CD14-positive monocyte (primary cell): ENCODE measurements at regions not wholly inside any gene's neighbourhood (a gene's known extent, or its start where the extent isn't known, plus 50 kb on each side); places are given as distances from the start of the nearest gene placed in this dataset.
A peak's percentile ranks its signal among the peaks of the same experiment; 100 is the strongest.

ENCODE experiments used
- DNase-seq, 3 donors: peaks; one replicate each; pipeline ENCODE4 v3.0.0-alpha.2; 2011 to 2022
- H2AFZ ChIP-seq: 2 replicates; pipeline ENCODE4 v1.6.0; 2012; ENCODE audit warnings: mild to moderate bottlenecking, low read depth, low read length, inconsistent platforms; ENCODE audit not compliant: insufficient read depth, poor library complexity, severe bottlenecking
- H3K27ac ChIP-seq, 2 donors: 1 replicate in 1 of 2; 2 replicates in 1 of 2; pipeline ENCODE4 v1.5.1; 2012 to 2013; ENCODE audit warnings: low read length in 2 of 2, control low read depth in 1 of 2, inconsistent platforms in 1 of 2, low read depth in 1 of 2, mild to moderate bottlenecking in 1 of 2
- H3K27me3 ChIP-seq, 2 donors: one replicate each; pipeline versions ENCODE4 v1.6.0 to v1.6.1; 2011 to 2013; ENCODE audit warnings: low read length in 2 of 2; ENCODE audit not compliant: control insufficient read depth in 2 of 2, insufficient read depth in 2 of 2
- H3K36me3 ChIP-seq, 2 donors: replicated peaks in 1 of 2; 1 replicate in 1 of 2; 2 replicates in 1 of 2; pipeline versions ENCODE4 v1.5.1 to v1.6.1; 2012 to 2013; ENCODE audit warnings: low read length in 2 of 2, control low read depth in 1 of 2, inconsistent platforms in 1 of 2, mild to moderate bottlenecking in 1 of 2; ENCODE audit not compliant: insufficient read depth in 2 of 2, control insufficient read depth in 1 of 2
- H3K4me1 ChIP-seq, 2 donors: 1 replicate in 1 of 2; 2 replicates in 1 of 2; pipeline versions ENCODE4 v1.5.1 to v1.6.1; 2012 to 2013; ENCODE audit warnings: low read length in 2 of 2, control low read depth in 1 of 2, inconsistent platforms in 1 of 2, mild to moderate bottlenecking in 1 of 2, moderate library complexity in 1 of 2; ENCODE audit not compliant: insufficient read depth in 2 of 2, control insufficient read depth in 1 of 2
- H3K4me2 ChIP-seq: replicated peaks from 2 replicates; pipeline ENCODE3; 2012; ENCODE audit warnings: low read length, moderate library complexity, mild to moderate bottlenecking; ENCODE audit not compliant: poor library complexity, severe bottlenecking; ENCODE audit errors: extremely low read depth
- H3K4me3 ChIP-seq, 3 experiments: fragments of 200-600 bp in 1 of 3; sonication (generic) in 1 of 3; replicated peaks in 1 of 3; 1 replicate in 2 of 3; 2 replicates in 1 of 3; pipeline ENCODE4 v1.5.1; 2011 to 2013; ENCODE audit warnings: low read length in 3 of 3, mild to moderate bottlenecking in 3 of 3, control low read depth in 2 of 3, low read depth in 2 of 3, inconsistent platforms in 1 of 3, moderate library complexity in 1 of 3
- H3K79me2 ChIP-seq: 2 replicates; pipeline ENCODE4 v1.6.0; 2012; ENCODE audit warnings: mild to moderate bottlenecking, control low read depth, inconsistent platforms, low read length, moderate library complexity; ENCODE audit not compliant: insufficient read depth
- H3K9ac ChIP-seq: 2 replicates; pipeline ENCODE4 v1.6.0; 2017; ENCODE audit warnings: low read length, mild to moderate bottlenecking; ENCODE audit not compliant: insufficient read depth, poor library complexity, severe bottlenecking
- H3K9me3 ChIP-seq, 2 donors: replicated peaks in 1 of 2; 1 replicate in 1 of 2; 2 replicates in 1 of 2; pipeline versions ENCODE4 v1.5.1 to v1.6.1; 2012 to 2013; ENCODE audit warnings: low read length in 2 of 2, control low read depth in 1 of 2; ENCODE audit not compliant: control insufficient read depth in 1 of 2, insufficient read depth in 1 of 2
- H4K20me1 ChIP-seq: 2 replicates; pipeline ENCODE4 v1.6.0; 2012; ENCODE audit warnings: mild to moderate bottlenecking, low read length, control low read depth, moderate library complexity; ENCODE audit not compliant: insufficient read depth
- H3K27ac Mint-ChIP-seq, 7 donors: one replicate each; pipeline ENCODE4 v1.8.0; 2020; ENCODE audit warnings: mild to moderate bottlenecking in 7 of 7, mixed read lengths in 7 of 7, moderate library complexity in 6 of 7, inconsistent platforms in 2 of 7
- H3K27me3 Mint-ChIP-seq, 3 donors: one replicate each; pipeline ENCODE4 v1.8.0; 2021 to 2022; ENCODE audit warnings: low read depth in 3 of 3, mild to moderate bottlenecking in 3 of 3, mixed read lengths in 3 of 3, moderate library complexity in 3 of 3, inconsistent platforms in 1 of 3
- H3K36me3 Mint-ChIP-seq, 2 donors: one replicate each; pipeline ENCODE4 v1.8.0; 2020; ENCODE audit warnings: mixed read lengths in 2 of 2, inconsistent platforms in 1 of 2, mild to moderate bottlenecking in 1 of 2
- H3K4me1 Mint-ChIP-seq: one replicate; pipeline ENCODE4 v1.8.0; 2020; ENCODE audit warnings: mild to moderate bottlenecking, mixed read lengths
- H3K4me3 Mint-ChIP-seq, 2 donors: one replicate each; pipeline ENCODE4 v1.8.0; 2020; ENCODE audit warnings: mild to moderate bottlenecking in 2 of 2, mixed read lengths in 2 of 2, moderate library complexity in 1 of 2
- H3K9me3 Mint-ChIP-seq, 7 donors: one replicate each; pipeline ENCODE4 v1.8.0; 2020 to 2022; ENCODE audit warnings: mixed read lengths in 7 of 7, mild to moderate bottlenecking in 6 of 7, moderate library complexity in 6 of 7, inconsistent platforms in 2 of 7
- WGBS: methylation state at CpG from one replicate; pipeline ENCODE4 v1.1.5; 2013; ENCODE audit warnings: missing lambda C conversion rate; ENCODE audit not compliant: insufficient coverage; 5-methylcytosine and 5-hydroxymethylcytosine counted together
- intact Hi-C, 2 donors: fragments of 100-400 bp; cut with micrococcal nuclease; formaldehyde crosslinking; loops; one replicate each; pipeline versions ENCODE4 v1.15.0 to v1.15.1; 2023
- TF ChIP-seq, protein P1 (sequence below): fragments of 200-600 bp; IDR thresholded peaks from one replicate; pipeline ENCODE4 v1.8.0; 2022; ENCODE audit warnings: antibody characterized with exemption, mild to moderate bottlenecking

- H4K20me1 ChIP-seq, result no peaks in the 10 kb centered on the region
- no peaks in the 10 kb centered on the region for H3K27me3 ChIP-seq
- TF ChIP-seq, protein P1, sequence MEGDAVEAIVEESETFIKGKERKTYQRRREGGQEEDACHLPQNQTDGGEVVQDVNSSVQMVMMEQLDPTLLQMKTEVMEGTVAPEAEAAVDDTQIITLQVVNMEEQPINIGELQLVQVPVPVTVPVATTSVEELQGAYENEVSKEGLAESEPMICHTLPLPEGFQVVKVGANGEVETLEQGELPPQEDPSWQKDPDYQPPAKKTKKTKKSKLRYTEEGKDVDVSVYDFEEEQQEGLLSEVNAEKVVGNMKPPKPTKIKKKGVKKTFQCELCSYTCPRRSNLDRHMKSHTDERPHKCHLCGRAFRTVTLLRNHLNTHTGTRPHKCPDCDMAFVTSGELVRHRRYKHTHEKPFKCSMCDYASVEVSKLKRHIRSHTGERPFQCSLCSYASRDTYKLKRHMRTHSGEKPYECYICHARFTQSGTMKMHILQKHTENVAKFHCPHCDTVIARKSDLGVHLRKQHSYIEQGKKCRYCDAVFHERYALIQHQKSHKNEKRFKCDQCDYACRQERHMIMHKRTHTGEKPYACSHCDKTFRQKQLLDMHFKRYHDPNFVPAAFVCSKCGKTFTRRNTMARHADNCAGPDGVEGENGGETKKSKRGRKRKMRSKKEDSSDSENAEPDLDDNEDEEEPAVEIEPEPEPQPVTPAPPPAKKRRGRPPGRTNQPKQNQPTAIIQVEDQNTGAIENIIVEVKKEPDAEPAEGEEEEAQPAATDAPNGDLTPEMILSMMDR, result no peak
- peaks cover 9 to 18% (median 10%) of the 10 kb centered on the region in 3 donors for H3K27me3 Mint-ChIP-seq
- no peaks in the 10 kb centered on the region for H3K36me3 ChIP-seq
- no peak overlapping the region for H3K4me2 ChIP-seq
- no peak for DNase-seq
- WGBS, result 21% methylated on average over 5 of the region's 5 CpGs
- H2AFZ ChIP-seq, result no peak overlapping the region
- peaks cover 0 to 3% (median 0%) of the 10 kb centered on the region in 7 donors for H3K9me3 Mint-ChIP-seq
- no peak overlapping the region for H3K27ac Mint-ChIP-seq
- no peak overlapping the region for H3K9ac ChIP-seq
- no peaks in the 10 kb centered on the region for H3K4me1 Mint-ChIP-seq
- H3K27ac ChIP-seq, result no peak overlapping the region
- H3K4me1 ChIP-seq, result no peaks in the 10 kb centered on the region
- intact Hi-C loops, result no loop called here
- no peaks in the 10 kb centered on the region for H3K36me3 Mint-ChIP-seq
- no peak overlapping the region for H3K4me3 ChIP-seq
- no peaks in the 10 kb centered on the region for H3K9me3 ChIP-seq
- no peaks in the 10 kb centered on the region for H3K79me2 ChIP-seq
- peak overlapping the region in 1 of 2 donors; percentile 9 for H3K4me3 Mint-ChIP-seq
Measured at GRCh38 chr16:49020436-49020835, 261.2 kb downstream of the CBLN1 start.

GRCh38 chr16:49019831-49020230 lies 261.8 kb downstream of the CBLN1 start:
- H3K9me3 ChIP-seq, result no peaks in the 10 kb centered on the region
- no peak overlapping the region for H3K4me3 ChIP-seq
- no peaks in the 10 kb centered on the region for H3K79me2 ChIP-seq
- Mint-ChIP-seq H3K4me3 (no peak overlapping the region), H3K27ac (no peak overlapping the region), H3K4me1 (no peaks in the 10 kb centered on the region), H3K27me3 (peaks cover 8 to 18% (median 9%) of the 10 kb centered on the region in 3 donors), H3K9me3 (peaks cover 0 to 3% (median 0%) of the 10 kb centered on the region in 7 donors), H3K36me3 (no peaks in the 10 kb centered on the region)
- H3K9ac ChIP-seq, result no peak overlapping the region
- intact Hi-C loops, result loop anchor here in 1 of 2 donors (10.0 kb wide), 1 partner anchor 55 kb away; no protein-coding TSS in a partner anchor
- H2AFZ ChIP-seq, result no peak overlapping the region
- no peak for DNase-seq
- TF ChIP-seq, protein P1, result no peak
- H3K27ac ChIP-seq, result no peak overlapping the region
- no peaks in the 10 kb centered on the region for H3K36me3 ChIP-seq
- H3K4me1 ChIP-seq, result no peaks in the 10 kb centered on the region
- no peaks in the 10 kb centered on the region for H3K27me3 ChIP-seq
- no peaks in the 10 kb centered on the region for H4K20me1 ChIP-seq
- 80% methylated on average over 11 of the region's 13 CpGs for WGBS
- no peak overlapping the region for H3K4me2 ChIP-seq
